K562 (cell line): ENCODE measurements at regions not wholly inside any gene's neighbourhood (a gene's known extent, or its start where the extent isn't known, plus 50 kb on each side); places are given as distances from the start of the nearest gene placed in this dataset.

Experiments
- ATAC-seq: fragments of 200-7000 bp; cut with Tn5 transposase; 3 replicates; pipeline ENCODE4 v1.9.1; 2020; ENCODE audit warnings: moderate library complexity
- BruUV-seq: library from RNA; stranded (reverse); fragments of 400-500 nt; replicated peaks from 2 replicates; lab custom pipeline; 2021; lab: Mats Ljungman, UMichigan
- CTCF ChIA-PET: fragments of 300-600 bp; formaldehyde crosslinking; extraction: SDS; loops from one replicate; lab custom pipeline; 2021; ENCODE audit warnings: low intra/inter-chr PET ratio; lab: Yijun Ruan, JAX
- POLR2A ChIA-PET: fragments of 300-600, 350-650 bp; sonication (Branson Sonifier 250); formaldehyde crosslinking; extraction: SDS; loops from one replicate; lab custom pipeline; 2021; ENCODE audit warnings: antibody characterized with exemption, inconsistent platforms; lab: Yijun Ruan, JAX
- DNase-seq, 4 experiments: peaks; one replicate each; pipeline versions ENCODE4 v3.0.0 to v3.0.0-alpha.2; 2011 to 2018; ENCODE audit warnings: low spot score in 3 of 4, mixed read lengths in 3 of 4; ENCODE audit errors: extremely low read depth in 1 of 4
- FAIRE-seq: peaks from 2 replicates; lab custom pipeline; 2011; peaks lifted over from hg19 to GRCh38; lab: Jason Lieb, UNC
- H2AFZ ChIP-seq: 2 replicates; pipeline ENCODE4 v1.6.0; 2011; ENCODE audit warnings: low read depth, low read length, control low read depth, inconsistent platforms
- H3K27ac ChIP-seq: fragments of 200-600 bp; 3 replicates; pipeline ENCODE4 v1.8.0; 2011; ENCODE audit warnings: low read depth, mild to moderate bottlenecking, control low read depth, inconsistent platforms, low read length, moderate library complexity, mixed read lengths; ENCODE audit errors: extremely low read depth
- H3K27me3 ChIP-seq, 2 experiments: fragments of 300-600 bp in 1 of 2; 2 replicates in 1 of 2; 3 replicates in 1 of 2; pipeline versions ENCODE4 v1.6.0 to v1.8.0; 2011; ENCODE audit warnings: inconsistent platforms in 2 of 2, low read length in 2 of 2, mild to moderate bottlenecking in 1 of 2, mixed read lengths in 1 of 2, moderate library complexity in 1 of 2; ENCODE audit not compliant: control insufficient read depth in 2 of 2, insufficient read depth in 2 of 2
- H3K36me3 ChIP-seq: fragments of 300-600 bp; 3 replicates; pipeline ENCODE4 v1.8.0; 2011; ENCODE audit warnings: mild to moderate bottlenecking, low read length, inconsistent platforms; ENCODE audit not compliant: control insufficient read depth, insufficient read depth
- H3K4me1 ChIP-seq, 2 experiments: fragments of 200-600 bp in 1 of 2; replicated peaks in 1 of 2; 2 replicates in 1 of 2; 3 replicates in 1 of 2; pipeline versions ENCODE4 v1.5.1 to v1.8.0; 2011; ENCODE audit warnings: inconsistent platforms in 2 of 2, low read length in 2 of 2, mild to moderate bottlenecking in 1 of 2, mixed read lengths in 1 of 2, moderate library complexity in 1 of 2; ENCODE audit not compliant: control insufficient read depth in 2 of 2, insufficient read depth in 2 of 2
- H3K4me2 ChIP-seq: 2 replicates; pipeline ENCODE4 v1.6.1; 2011; ENCODE audit warnings: low read length, control low read depth, inconsistent platforms, mixed read lengths; ENCODE audit not compliant: insufficient read depth
- H3K4me3 ChIP-seq: fragments of 200-600 bp; sonication (generic), shearing (Covaris generic); 2 replicates; pipeline ENCODE4 v1.5.1; 2016; ENCODE audit warnings: control low read depth, inconsistent platforms
- H3K79me2 ChIP-seq: fragments of 200-600 bp; 3 replicates; pipeline ENCODE4 v1.8.0; 2011; ENCODE audit warnings: low read length, inconsistent platforms; ENCODE audit not compliant: control insufficient read depth, insufficient read depth
- H3K9ac ChIP-seq, 2 experiments: 2 replicates each; pipeline versions ENCODE4 v1.6.0 to v1.6.1; 2011; ENCODE audit warnings: low read depth in 2 of 2, low read length in 2 of 2, control low read depth in 1 of 2, inconsistent platforms in 1 of 2, mild to moderate bottlenecking in 1 of 2, mixed read lengths in 1 of 2; ENCODE audit not compliant: insufficient read depth in 1 of 2
- H3K9me1 ChIP-seq: one replicate; pipeline ENCODE4 v1.6.0; 2011; ENCODE audit warnings: inconsistent platforms, mild to moderate bottlenecking, low read length, moderate library complexity; ENCODE audit not compliant: control insufficient read depth, insufficient read depth
- H3K9me3 ChIP-seq: replicated peaks from 2 replicates; pipeline ENCODE4 v1.5.1; 2011; ENCODE audit warnings: low read depth, low read length, inconsistent platforms; ENCODE audit not compliant: control insufficient read depth, insufficient read depth
- H4K20me1 ChIP-seq: replicated peaks from 2 replicates; pipeline ENCODE4 v1.6.1; 2011; ENCODE audit warnings: low read length, inconsistent platforms, mixed read lengths; ENCODE audit not compliant: control insufficient read depth, insufficient read depth
- ATF1 ChIP-seq, 2 experiments: fragments of 450-650 bp in 1 of 2; IDR thresholded peaks; 2 replicates each; pipeline ENCODE4 v1.6.1; 2016; ENCODE audit warnings: missing compliant biosample characterization in 1 of 2, missing genetic modification characterization in 1 of 2
- CHD2 ChIP-seq: IDR thresholded peaks from 2 replicates; pipeline ENCODE4 v1.6.1; 2011; ENCODE audit warnings: low read depth, low read length
- MTA3 ChIP-seq: fragments of 450-650 bp; formaldehyde crosslinking; IDR thresholded peaks from 2 replicates; pipeline ENCODE4 v1.6.1; 2017; ENCODE audit warnings: mild to moderate bottlenecking, borderline replicate concordance
- NFRKB ChIP-seq: fragments of 450-650 bp; IDR thresholded peaks from 2 replicates; pipeline ENCODE4 v1.6.1; 2016; ENCODE audit warnings: low read depth
- RB1 ChIP-seq: fragments of 450-650 bp; IDR thresholded peaks from 2 replicates; pipeline ENCODE4 v1.6.1; 2017; ENCODE audit warnings: low read depth, mild to moderate bottlenecking
- SLC30A9 ChIP-seq: fragments of 250-450 bp; sonication (Bioruptor Pico); IDR thresholded peaks from 2 replicates; pipeline ENCODE4 v1.8.0; 2022; ENCODE audit warnings: mild to moderate bottlenecking, moderate library complexity
- SMAD4 ChIP-seq: fragments of 250-450 bp; sonication (Bioruptor Pico); conservative IDR thresholded peaks from 2 replicates; pipeline ENCODE4 v1.8.0; 2021; ENCODE audit warnings: inconsistent platforms, mild to moderate bottlenecking, moderate library complexity
- SRSF9 ChIP-seq: fragments of 200-400 bp; formaldehyde crosslinking; IDR thresholded peaks from 2 replicates; pipeline ENCODE4 v1.6.1; 2017; ENCODE audit warnings: low read depth, low read length, borderline replicate concordance
- TBP ChIP-seq: optimal IDR thresholded peaks from 2 replicates; pipeline ENCODE3; 2011; ENCODE audit warnings: low read depth, low read length, improper control_type of control experiment
- XRCC5 ChIP-seq: fragments of 200-400 bp; formaldehyde crosslinking; IDR thresholded peaks from 2 replicates; pipeline ENCODE4 v1.6.1; 2017; ENCODE audit warnings: low read depth, mild to moderate bottlenecking, low read length
- ZNF57 ChIP-seq: fragments of 450-650 bp; formaldehyde crosslinking; IDR thresholded peaks from 2 replicates; pipeline ENCODE4 v1.4.0; 2020; ENCODE audit warnings: mild to moderate bottlenecking, moderate library complexity
- WGBS: fragments of 100-300 bp; shearing (Covaris generic); methylation state at CpG from one replicate; pipeline ENCODE4 v1.1.6; 2016; ENCODE audit warnings: low coverage, mixed read lengths; ENCODE audit not compliant: insufficient coverage; ENCODE audit errors: missing lambda C conversion rate; 5-methylcytosine and 5-hydroxymethylcytosine counted together
- in situ Hi-C: fragments of 300-500 bp; cut with MboI; formaldehyde crosslinking; loops from 4 replicates; pipeline ENCODE4 v1.15.0; 2018; ENCODE audit warnings: inconsistent platforms, mixed read lengths
- intact Hi-C: fragments of 100-400 bp; cut with micrococcal nuclease; formaldehyde crosslinking; loops from 2 replicates; pipeline ENCODE4 v1.14.2; 2022
- TF ChIP-seq, protein P1 (sequence below): fragments of 250-450 bp; sonication (Bioruptor Pico); IDR thresholded peaks from 2 replicates; pipeline ENCODE4 v1.8.0; 2021; ENCODE audit warnings: mild to moderate bottlenecking, moderate library complexity
- TF ChIP-seq, protein P2 (sequence below), 3 experiments: IDR thresholded peaks in 2 of 3; conservative IDR thresholded peaks in 1 of 3; 2 replicates each; pipeline ENCODE4 v1.5.1; 2011 to 2012; ENCODE audit warnings: low read length in 3 of 3, mild to moderate bottlenecking in 3 of 3, control low read depth in 2 of 3, improper control_type of control experiment in 1 of 3, inconsistent platforms in 1 of 3, low read depth in 1 of 3, mixed read lengths in 1 of 3, moderate library complexity in 1 of 3; ENCODE audit not compliant: insufficient read depth in 2 of 3
- TF ChIP-seq, protein P3 (sequence below), 2 experiments: fragments of 150-350 bp in 1 of 2; IDR thresholded peaks; 2 replicates each; pipeline ENCODE4 v1.6.1; 2012 to 2016; ENCODE audit warnings: low read depth in 2 of 2, low read length in 2 of 2, mild to moderate bottlenecking in 1 of 2, moderate library complexity in 1 of 2

DNA sequence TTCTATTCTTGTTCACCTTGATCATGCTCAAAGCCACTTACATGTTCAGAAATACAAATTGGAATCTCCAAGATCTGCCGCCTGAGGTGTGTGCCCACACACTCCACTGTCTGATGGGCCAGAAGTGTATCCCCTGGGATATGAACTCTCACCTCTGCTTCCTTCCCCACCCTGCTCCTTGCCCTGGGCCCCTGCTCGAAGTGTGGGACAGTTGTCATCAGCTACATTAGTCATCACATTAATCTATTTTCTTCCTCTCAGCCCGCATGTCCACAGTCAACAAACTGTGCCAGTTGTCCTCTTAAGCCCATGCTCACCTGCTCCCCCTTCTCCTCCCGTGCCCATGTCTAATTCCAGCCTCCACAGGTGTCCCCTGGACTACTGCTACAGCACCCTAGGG lies 154.7 kb downstream of the PTPN20 start (continued):
- TF ChIP-seq ZNF57 (no peak), ATF1 (CRISPR knock-in tag; IDR thresholded peaks at IDR 0.05) (no peak), ATF1 (tag; IDR thresholded peaks at IDR 0.05) (no peak), NFRKB (no peak), SRSF9 (no peak), RB1 (no peak), MTA3 (no peak), TBP (no peak), CHD2 (no peak)
- TF ChIP-seq, protein P1, sequence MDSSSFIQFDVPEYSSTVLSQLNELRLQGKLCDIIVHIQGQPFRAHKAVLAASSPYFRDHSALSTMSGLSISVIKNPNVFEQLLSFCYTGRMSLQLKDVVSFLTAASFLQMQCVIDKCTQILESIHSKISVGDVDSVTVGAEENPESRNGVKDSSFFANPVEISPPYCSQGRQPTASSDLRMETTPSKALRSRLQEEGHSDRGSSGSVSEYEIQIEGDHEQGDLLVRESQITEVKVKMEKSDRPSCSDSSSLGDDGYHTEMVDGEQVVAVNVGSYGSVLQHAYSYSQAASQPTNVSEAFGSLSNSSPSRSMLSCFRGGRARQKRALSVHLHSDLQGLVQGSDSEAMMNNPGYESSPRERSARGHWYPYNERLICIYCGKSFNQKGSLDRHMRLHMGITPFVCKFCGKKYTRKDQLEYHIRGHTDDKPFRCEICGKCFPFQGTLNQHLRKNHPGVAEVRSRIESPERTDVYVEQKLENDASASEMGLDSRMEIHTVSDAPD (CRISPR knock-in tag): no peak

DNA sequence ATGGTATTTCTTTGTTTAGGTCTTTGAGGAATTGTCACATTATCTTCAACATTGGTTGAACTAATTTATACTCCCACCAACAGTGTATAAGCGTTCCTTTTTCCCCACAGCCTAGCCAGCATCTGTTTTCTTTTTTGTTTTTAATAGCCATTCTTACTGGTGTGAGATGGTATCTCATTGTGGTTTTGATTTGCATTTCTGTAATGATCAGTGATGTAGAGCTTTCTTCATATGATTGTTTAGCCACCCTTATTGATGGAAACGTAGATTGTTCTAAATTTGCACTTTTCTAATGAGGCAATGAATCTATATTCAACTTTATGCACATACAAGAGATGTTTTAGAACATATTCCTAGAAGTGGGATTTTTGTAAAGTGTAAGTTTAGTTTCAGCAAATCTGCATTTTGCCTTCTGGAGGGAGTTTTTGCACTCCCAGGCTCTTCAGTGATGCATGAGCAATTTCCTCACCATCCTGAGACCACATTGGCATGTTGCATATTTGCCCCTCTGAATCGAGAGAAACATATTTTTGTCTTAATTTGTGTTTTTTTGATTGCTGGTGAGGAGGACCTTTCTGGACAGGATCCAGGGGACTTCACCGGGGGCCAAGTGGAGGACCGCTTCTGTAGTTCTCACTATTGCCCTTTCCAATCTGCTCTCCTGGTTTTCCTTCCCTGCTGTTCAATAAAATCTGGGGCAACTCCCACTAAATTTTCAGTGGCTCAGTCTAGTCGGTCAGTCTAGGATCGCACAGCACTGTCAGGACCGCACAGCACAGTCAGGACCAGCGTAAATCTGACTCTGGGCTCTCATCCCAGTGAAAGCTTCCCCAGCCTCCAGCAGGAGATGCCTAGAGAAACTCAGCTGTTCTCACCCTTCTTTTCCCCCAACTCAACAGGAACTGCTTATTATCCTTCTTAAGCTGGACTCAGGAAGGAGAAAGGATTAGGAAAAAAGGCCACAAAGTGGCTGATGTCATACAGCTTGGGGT lies 157.0 kb downstream of the PTPN20 start:
- Histone ChIP-seq H3K27me3 (peaks cover 0 to 14% of the 10 kb centered on the region in 2 experiments; a peak in 2 of 5 replicates), H4K20me1 (no peaks in the 10 kb centered on the region), H3K36me3 (no peaks in the 10 kb centered on the region), H3K4me3 (no peak overlapping the region), H3K9me1 (no peaks in the 10 kb centered on the region), H3K79me2 (no peaks in the 10 kb centered on the region), H3K27ac (no peak overlapping the region), H3K9me3 (no peaks in the 10 kb centered on the region), H3K4me1 (no peaks in the 10 kb centered on the region), H2AFZ (no peak overlapping the region), H3K9ac (no peak overlapping the region), H3K4me2 (no peak overlapping the region)
- intact Hi-C loops: no loop called here
- POLR2A ChIA-PET: interaction anchor here (0.5 kb wide), 1 partner anchor 52 kb away, joined by 3 read pairs; no protein-coding TSS in a partner anchor
- CTCF ChIA-PET: no interaction called here
- in situ Hi-C loops: no loop called here
- ATAC-seq: no peak
- no peak for DNase-seq
- no TSS peak for BruUV-seq
- FAIRE-seq: no peak
- under 1% methylated on average over 9 of the region's 9 CpGs for WGBS
- TF ChIP-seq, protein P2, sequence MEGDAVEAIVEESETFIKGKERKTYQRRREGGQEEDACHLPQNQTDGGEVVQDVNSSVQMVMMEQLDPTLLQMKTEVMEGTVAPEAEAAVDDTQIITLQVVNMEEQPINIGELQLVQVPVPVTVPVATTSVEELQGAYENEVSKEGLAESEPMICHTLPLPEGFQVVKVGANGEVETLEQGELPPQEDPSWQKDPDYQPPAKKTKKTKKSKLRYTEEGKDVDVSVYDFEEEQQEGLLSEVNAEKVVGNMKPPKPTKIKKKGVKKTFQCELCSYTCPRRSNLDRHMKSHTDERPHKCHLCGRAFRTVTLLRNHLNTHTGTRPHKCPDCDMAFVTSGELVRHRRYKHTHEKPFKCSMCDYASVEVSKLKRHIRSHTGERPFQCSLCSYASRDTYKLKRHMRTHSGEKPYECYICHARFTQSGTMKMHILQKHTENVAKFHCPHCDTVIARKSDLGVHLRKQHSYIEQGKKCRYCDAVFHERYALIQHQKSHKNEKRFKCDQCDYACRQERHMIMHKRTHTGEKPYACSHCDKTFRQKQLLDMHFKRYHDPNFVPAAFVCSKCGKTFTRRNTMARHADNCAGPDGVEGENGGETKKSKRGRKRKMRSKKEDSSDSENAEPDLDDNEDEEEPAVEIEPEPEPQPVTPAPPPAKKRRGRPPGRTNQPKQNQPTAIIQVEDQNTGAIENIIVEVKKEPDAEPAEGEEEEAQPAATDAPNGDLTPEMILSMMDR (IDR thresholded peaks at IDR 0.05 in 2 of 3, conservative IDR thresholded peaks at IDR 0.05 in 1 of 3; ENCODE audit: insufficient read depth in 2 of 3, low read depth in 1 of 3, low read length in 3 of 3): no peak
- TF ChIP-seq, protein P3, sequence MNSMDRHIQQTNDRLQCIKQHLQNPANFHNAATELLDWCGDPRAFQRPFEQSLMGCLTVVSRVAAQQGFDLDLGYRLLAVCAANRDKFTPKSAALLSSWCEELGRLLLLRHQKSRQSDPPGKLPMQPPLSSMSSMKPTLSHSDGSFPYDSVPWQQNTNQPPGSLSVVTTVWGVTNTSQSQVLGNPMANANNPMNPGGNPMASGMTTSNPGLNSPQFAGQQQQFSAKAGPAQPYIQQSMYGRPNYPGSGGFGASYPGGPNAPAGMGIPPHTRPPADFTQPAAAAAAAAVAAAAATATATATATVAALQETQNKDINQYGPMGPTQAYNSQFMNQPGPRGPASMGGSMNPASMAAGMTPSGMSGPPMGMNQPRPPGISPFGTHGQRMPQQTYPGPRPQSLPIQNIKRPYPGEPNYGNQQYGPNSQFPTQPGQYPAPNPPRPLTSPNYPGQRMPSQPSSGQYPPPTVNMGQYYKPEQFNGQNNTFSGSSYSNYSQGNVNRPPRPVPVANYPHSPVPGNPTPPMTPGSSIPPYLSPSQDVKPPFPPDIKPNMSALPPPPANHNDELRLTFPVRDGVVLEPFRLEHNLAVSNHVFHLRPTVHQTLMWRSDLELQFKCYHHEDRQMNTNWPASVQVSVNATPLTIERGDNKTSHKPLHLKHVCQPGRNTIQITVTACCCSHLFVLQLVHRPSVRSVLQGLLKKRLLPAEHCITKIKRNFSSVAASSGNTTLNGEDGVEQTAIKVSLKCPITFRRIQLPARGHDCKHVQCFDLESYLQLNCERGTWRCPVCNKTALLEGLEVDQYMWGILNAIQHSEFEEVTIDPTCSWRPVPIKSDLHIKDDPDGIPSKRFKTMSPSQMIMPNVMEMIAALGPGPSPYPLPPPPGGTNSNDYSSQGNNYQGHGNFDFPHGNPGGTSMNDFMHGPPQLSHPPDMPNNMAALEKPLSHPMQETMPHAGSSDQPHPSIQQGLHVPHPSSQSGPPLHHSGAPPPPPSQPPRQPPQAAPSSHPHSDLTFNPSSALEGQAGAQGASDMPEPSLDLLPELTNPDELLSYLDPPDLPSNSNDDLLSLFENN (IDR thresholded peaks at IDR 0.05; ENCODE audit: low read depth in 2 of 2, low read length in 2 of 2): no peak
- TF ChIP-seq SMAD4 (no peak), SLC30A9 (CRISPR knock-in tag) (no peak), XRCC5 (no peak)
